ENCODE measurements at regions not wholly inside any gene's neighbourhood (a gene's known extent, or its start where the extent isn't known, plus 50 kb on each side); places are given as distances from the start of the nearest gene placed in this dataset.

DNA sequence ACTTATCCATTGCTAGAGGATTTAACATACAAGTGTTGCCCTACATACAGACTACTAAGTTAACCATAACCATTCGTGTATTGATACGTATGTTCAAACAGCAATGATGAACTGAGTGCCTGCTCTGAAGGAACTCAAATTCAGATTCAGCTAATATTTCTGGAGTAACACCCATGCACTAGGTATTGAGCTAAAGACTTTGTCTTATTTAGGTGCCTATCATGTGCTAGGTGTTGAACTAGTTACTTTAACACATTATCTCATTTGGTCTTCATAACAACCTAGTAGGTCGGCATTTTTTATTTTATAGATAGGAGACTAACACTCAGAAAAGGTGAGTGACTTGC, 160.0 kb downstream of the LTN1 start:
- TF ChIP-seq POLR2AphosphoS5 (IDR thresholded peaks at IDR 0.05) (no peak), POLR2A (IDR thresholded peaks at IDR 0.05) (no peak)
- TF ChIP-seq, protein P1, sequence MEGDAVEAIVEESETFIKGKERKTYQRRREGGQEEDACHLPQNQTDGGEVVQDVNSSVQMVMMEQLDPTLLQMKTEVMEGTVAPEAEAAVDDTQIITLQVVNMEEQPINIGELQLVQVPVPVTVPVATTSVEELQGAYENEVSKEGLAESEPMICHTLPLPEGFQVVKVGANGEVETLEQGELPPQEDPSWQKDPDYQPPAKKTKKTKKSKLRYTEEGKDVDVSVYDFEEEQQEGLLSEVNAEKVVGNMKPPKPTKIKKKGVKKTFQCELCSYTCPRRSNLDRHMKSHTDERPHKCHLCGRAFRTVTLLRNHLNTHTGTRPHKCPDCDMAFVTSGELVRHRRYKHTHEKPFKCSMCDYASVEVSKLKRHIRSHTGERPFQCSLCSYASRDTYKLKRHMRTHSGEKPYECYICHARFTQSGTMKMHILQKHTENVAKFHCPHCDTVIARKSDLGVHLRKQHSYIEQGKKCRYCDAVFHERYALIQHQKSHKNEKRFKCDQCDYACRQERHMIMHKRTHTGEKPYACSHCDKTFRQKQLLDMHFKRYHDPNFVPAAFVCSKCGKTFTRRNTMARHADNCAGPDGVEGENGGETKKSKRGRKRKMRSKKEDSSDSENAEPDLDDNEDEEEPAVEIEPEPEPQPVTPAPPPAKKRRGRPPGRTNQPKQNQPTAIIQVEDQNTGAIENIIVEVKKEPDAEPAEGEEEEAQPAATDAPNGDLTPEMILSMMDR (IDR thresholded peaks at IDR 0.05), result no peak
